ENCODE measurements at regions not wholly inside any gene's neighbourhood (a gene's known extent, or its start where the extent isn't known, plus 50 kb on each side); places are given as distances from the start of the nearest gene placed in this dataset.

DNA sequence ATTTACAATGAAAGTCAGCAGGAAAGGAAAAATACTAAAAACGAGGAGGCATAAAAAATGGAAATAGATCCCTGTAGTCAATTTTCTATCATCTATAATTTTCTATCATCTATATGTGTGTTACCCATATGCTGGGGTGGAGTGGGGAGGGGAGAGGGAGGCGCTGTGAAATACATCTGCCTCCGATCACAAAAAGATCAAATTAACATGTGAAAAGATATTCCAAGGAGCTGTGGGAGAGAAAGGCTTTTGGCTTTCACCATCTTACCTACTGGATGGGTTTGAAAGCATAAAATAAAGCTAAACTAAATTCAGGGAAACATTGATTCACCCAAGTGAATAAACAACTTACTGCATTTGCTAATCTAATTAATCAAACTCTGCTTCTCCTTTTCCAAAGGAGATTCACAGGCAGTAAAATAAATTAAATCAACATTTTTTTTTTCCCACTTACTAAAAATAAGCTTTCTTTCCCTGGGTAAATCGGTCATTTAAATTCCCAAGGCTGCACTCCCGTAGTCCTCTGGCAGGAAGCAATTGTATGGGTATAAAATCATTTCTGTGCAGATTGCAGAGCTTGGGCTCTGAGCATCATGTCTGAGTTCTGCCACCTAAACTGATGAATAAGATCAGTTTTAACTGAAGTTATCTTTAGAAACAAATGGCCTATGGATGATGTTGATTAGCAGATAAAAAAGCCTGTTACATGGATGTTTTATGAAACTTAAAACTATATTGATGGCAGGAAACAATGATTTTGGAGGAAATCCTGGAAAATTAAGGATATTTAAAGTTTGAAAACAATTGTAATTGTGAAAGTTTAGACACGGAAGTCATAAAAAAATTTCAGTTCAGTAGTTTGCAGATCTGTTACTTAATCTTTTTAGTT is 147.9 kb downstream of the SOX4 start:
- no peak for TF ChIP-seq EP300 (IDR thresholded peaks at IDR 0.05; ENCODE audit: borderline replicate concordance)
- TF ChIP-seq TAF1 (IDR thresholded peaks at IDR 0.05; ENCODE audit: low read depth), result no peak
